ENCODE measurements at regions not wholly inside any gene's neighbourhood (a gene's known extent, or its start where the extent isn't known, plus 50 kb on each side); places are given as distances from the start of the nearest gene placed in this dataset.

GRCh38 chrX:8027827-8028226 lies 100.6 kb upstream of the PNPLA4 start:
- TF ChIP-seq, protein P1, sequence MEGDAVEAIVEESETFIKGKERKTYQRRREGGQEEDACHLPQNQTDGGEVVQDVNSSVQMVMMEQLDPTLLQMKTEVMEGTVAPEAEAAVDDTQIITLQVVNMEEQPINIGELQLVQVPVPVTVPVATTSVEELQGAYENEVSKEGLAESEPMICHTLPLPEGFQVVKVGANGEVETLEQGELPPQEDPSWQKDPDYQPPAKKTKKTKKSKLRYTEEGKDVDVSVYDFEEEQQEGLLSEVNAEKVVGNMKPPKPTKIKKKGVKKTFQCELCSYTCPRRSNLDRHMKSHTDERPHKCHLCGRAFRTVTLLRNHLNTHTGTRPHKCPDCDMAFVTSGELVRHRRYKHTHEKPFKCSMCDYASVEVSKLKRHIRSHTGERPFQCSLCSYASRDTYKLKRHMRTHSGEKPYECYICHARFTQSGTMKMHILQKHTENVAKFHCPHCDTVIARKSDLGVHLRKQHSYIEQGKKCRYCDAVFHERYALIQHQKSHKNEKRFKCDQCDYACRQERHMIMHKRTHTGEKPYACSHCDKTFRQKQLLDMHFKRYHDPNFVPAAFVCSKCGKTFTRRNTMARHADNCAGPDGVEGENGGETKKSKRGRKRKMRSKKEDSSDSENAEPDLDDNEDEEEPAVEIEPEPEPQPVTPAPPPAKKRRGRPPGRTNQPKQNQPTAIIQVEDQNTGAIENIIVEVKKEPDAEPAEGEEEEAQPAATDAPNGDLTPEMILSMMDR (IDR thresholded peaks at IDR 0.05): no peak
- no peak for TF ChIP-seq POLR2A (IDR thresholded peaks at IDR 0.05)
